Activated T-cell treated with anti-CD3 and anti-CD28 coated beads, Interleukin-2, amount 50 U/mL, for 48 hours (primary cell): ENCODE measurements at regions not wholly inside any gene's neighbourhood (a gene's known extent, or its start where the extent isn't known, plus 50 kb on each side); places are given as distances from the start of the nearest gene placed in this dataset.
"Not testable (repeated sequence)": the region's sequence is repeated elsewhere in the genome, so short reads cannot be mapped to it uniquely, and the experiment has no call there.

Source experiments
- DNase-seq, 2 experiments: peaks; one replicate each; pipeline ENCODE4 v3.0.0-alpha.2; 2020

GRCh38 chr19:31075146-31075655, 274.0 kb downstream of the TSHZ3 start:
- DNase-seq = no peak

GRCh38 chr19:31074199-31075125, 274.8 kb downstream of the TSHZ3 start:
- DNase-seq = no peak

- no peak for DNase-seq
Measured at GRCh38 chr19:31073485-31074198, 275.6 kb downstream of the TSHZ3 start.

GRCh38 chr19:31072451-31072850, 276.8 kb downstream of the TSHZ3 start:
- DNase-seq = no peak

- DNase-seq = no peak
Measured at GRCh38 chr19:31071136-31071855, 277.9 kb downstream of the TSHZ3 start.

- DNase-seq = no peak
Measured at GRCh38 chr19:31070146-31071065, 278.8 kb downstream of the TSHZ3 start.

- DNase-seq = no peak
Measured at GRCh38 chr19:31068268-31068667, 281.0 kb downstream of the TSHZ3 start.

GRCh38 chr19:31066385-31066784, 282.9 kb downstream of the TSHZ3 start:
- no peak for DNase-seq

GRCh38 chr19:31064491-31064890, 284.7 kb downstream of the TSHZ3 start:
- DNase-seq = no peak

GRCh38 chr19:31058676-31059340, 290.4 kb downstream of the TSHZ3 start:
- DNase-seq = no peak

- DNase-seq = no peak
Measured at GRCh38 chr19:31057476-31057875, 291.8 kb downstream of the TSHZ3 start.

GRCh38 chr19:31055454-31055853, 293.8 kb downstream of the TSHZ3 start:
- no peak for DNase-seq

- peak; percentile 34 to 48 for DNase-seq
Measured at GRCh38 chr19:31054430-31054829, 294.8 kb downstream of the TSHZ3 start.

GRCh38 chr19:31049431-31049830, 299.8 kb downstream of the TSHZ3 start:
- DNase-seq = no peak

- no peak for DNase-seq
Measured at GRCh38 chr19:31046024-31046423, 303.2 kb downstream of the TSHZ3 start.

GRCh38 chr19:31041461-31041860, 307.8 kb downstream of the TSHZ3 start:
- no peak for DNase-seq

- no peak for DNase-seq
Measured at GRCh38 chr19:31039151-31039550, 310.1 kb downstream of the TSHZ3 start.

- no peak for DNase-seq
Measured at GRCh38 chr19:31037286-31037980, 311.8 kb downstream of the TSHZ3 start.

GRCh38 chr19:31031455-31031854, 317.8 kb downstream of the TSHZ3 start:
- not testable (repeated sequence) for DNase-seq

- DNase-seq = no peak
Measured at GRCh38 chr19:31023038-31023437, 326.2 kb downstream of the TSHZ3 start.

- no peak for DNase-seq
Measured at GRCh38 chr19:31018936-31019335, 330.3 kb downstream of the TSHZ3 start.
